Mesodermal cell (in vitro differentiated cells): ENCODE measurements at regions not wholly inside any gene's neighbourhood (a gene's known extent, or its start where the extent isn't known, plus 50 kb on each side); places are given as distances from the start of the nearest gene placed in this dataset.

Experiments
- H3K27ac ChIP-seq: 2 replicates; pipeline ENCODE4 v1.7.0; 2013; ENCODE audit warnings: mild to moderate bottlenecking, low read depth, low read length, moderate library complexity; ENCODE audit not compliant: severe bottlenecking
- H3K36me3 ChIP-seq: 2 replicates; pipeline ENCODE4 v1.7.1; 2013; ENCODE audit warnings: mild to moderate bottlenecking, low read length, moderate library complexity; ENCODE audit not compliant: control insufficient read depth, insufficient read depth
- H3K4me1 ChIP-seq: one replicate; pipeline ENCODE4 v1.7.1; 2013; ENCODE audit warnings: mild to moderate bottlenecking, low read length; ENCODE audit not compliant: insufficient read depth, control insufficient read depth, poor library complexity, severe bottlenecking
- H3K4me3 ChIP-seq: 2 replicates; pipeline ENCODE4 v1.7.0; 2013; ENCODE audit warnings: low read length, control low read depth, mild to moderate bottlenecking; ENCODE audit not compliant: insufficient read depth, poor library complexity, severe bottlenecking; ENCODE audit errors: extremely low read depth
- H3K9me3 ChIP-seq: 2 replicates; pipeline ENCODE4 v1.7.1; 2013; ENCODE audit warnings: mild to moderate bottlenecking, low read length, moderate library complexity; ENCODE audit not compliant: control insufficient read depth
- WGBS, 2 experiments: methylation state at CpG; one replicate each; pipeline ENCODE4 v1.1.5; 2013; ENCODE audit warnings: missing lambda C conversion rate in 2 of 2; ENCODE audit not compliant: insufficient coverage in 2 of 2; 5-methylcytosine and 5-hydroxymethylcytosine counted together

GRCh38 chr6:140560671-140561070, 1186.2 kb upstream of the CITED2 start:
- H3K27ac ChIP-seq: no peak overlapping the region
- WGBS, 2 experiments: no CpG with 5 or more reads among the region's 1 CpG
- no peak overlapping the region for H3K4me3 ChIP-seq
- no peaks in the 10 kb centered on the region for H3K36me3 ChIP-seq
- no peaks in the 10 kb centered on the region for H3K9me3 ChIP-seq
- peaks cover 2% of the 10 kb centered on the region for H3K4me1 ChIP-seq

- Histone ChIP-seq H3K4me1 (no peaks in the 10 kb centered on the region), H3K4me3 (no peak overlapping the region), H3K27ac (no peak overlapping the region), H3K9me3 (no peaks in the 10 kb centered on the region), H3K36me3 (no peaks in the 10 kb centered on the region)
Observed at GRCh38 chr6:140559458-140559857, 1185.0 kb upstream of the CITED2 start.

GRCh38 chr6:140554421-140554820, 1180.0 kb upstream of the CITED2 start:
- Histone ChIP-seq H3K4me3 (no peak overlapping the region), H3K36me3 (no peaks in the 10 kb centered on the region), H3K27ac (no peak overlapping the region), H3K9me3 (no peaks in the 10 kb centered on the region), H3K4me1 (no peaks in the 10 kb centered on the region)
- 84 to 91% methylated on average over 1 to 2 of the region's 2 CpGs for WGBS, 2 experiments

GRCh38 chr6:140548366-140548765, 1173.9 kb upstream of the CITED2 start:
- no peaks in the 10 kb centered on the region for H3K9me3 ChIP-seq
- no peak overlapping the region for H3K4me3 ChIP-seq
- H3K36me3 ChIP-seq: no peaks in the 10 kb centered on the region
- WGBS, 2 experiments: 100% methylated on average over 1 of the region's 1 CpG; no CpG with 5 or more reads in 1 of the 2 experiments
- H3K4me1 ChIP-seq: no peaks in the 10 kb centered on the region
- no peak overlapping the region for H3K27ac ChIP-seq

GRCh38 chr6:140546640-140547039, 1172.2 kb upstream of the CITED2 start:
- Histone ChIP-seq H3K27ac (no peak overlapping the region), H3K9me3 (no peaks in the 10 kb centered on the region), H3K4me3 (no peak overlapping the region), H3K36me3 (no peaks in the 10 kb centered on the region), H3K4me1 (no peaks in the 10 kb centered on the region)
- WGBS, 2 experiments: no CpG with 5 or more reads among the region's 3 CpGs

- 100% methylated on average over 1 of the region's 3 CpGs; no CpG with 5 or more reads in 1 of the 2 experiments for WGBS, 2 experiments
- H3K4me3 ChIP-seq: no peak overlapping the region
- no peak overlapping the region for H3K27ac ChIP-seq
- no peaks in the 10 kb centered on the region for H3K36me3 ChIP-seq
- H3K9me3 ChIP-seq: no peaks in the 10 kb centered on the region
- no peaks in the 10 kb centered on the region for H3K4me1 ChIP-seq
Observed at GRCh38 chr6:140544431-140544830, 1170.0 kb upstream of the CITED2 start.

GRCh38 chr6:140542863-140543262, 1168.4 kb upstream of the CITED2 start:
- Histone ChIP-seq H3K9me3 (no peaks in the 10 kb centered on the region), H3K4me3 (no peak overlapping the region), H3K27ac (no peak overlapping the region), H3K36me3 (no peaks in the 10 kb centered on the region), H3K4me1 (peaks cover 12% of the 10 kb centered on the region)
- 89 to 92% methylated on average over 2 of the region's 3 CpGs for WGBS, 2 experiments

GRCh38 chr6:140541288-140541687, 1166.8 kb upstream of the CITED2 start:
- no peak overlapping the region for H3K27ac ChIP-seq

GRCh38 chr6:140540743-140541142, 1166.3 kb upstream of the CITED2 start:
- no peaks in the 10 kb centered on the region for H3K36me3 ChIP-seq
- H3K9me3 ChIP-seq: peaks cover 1% of the 10 kb centered on the region
- WGBS, 2 experiments: no CpG with 5 or more reads among the region's 1 CpG
- H3K4me1 ChIP-seq: peaks cover 22% of the 10 kb centered on the region
- H3K4me3 ChIP-seq: no peak overlapping the region
- H3K27ac ChIP-seq: no peak overlapping the region

More at GRCh38 chr6:140541288-140541687, 1166.8 kb upstream of the CITED2 start:
- Histone ChIP-seq H3K9me3 (no peaks in the 10 kb centered on the region), H3K4me3 (no peak overlapping the region), H3K4me1 (peaks cover 22% of the 10 kb centered on the region), H3K36me3 (no peaks in the 10 kb centered on the region)
- 97% methylated on average over 4 of the region's 7 CpGs; no CpG with 5 or more reads in 1 of the 2 experiments for WGBS, 2 experiments

GRCh38 chr6:140538926-140539325, 1164.5 kb upstream of the CITED2 start:
- peaks cover 22% of the 10 kb centered on the region for H3K4me1 ChIP-seq
- no peaks in the 10 kb centered on the region for H3K36me3 ChIP-seq
- H3K9me3 ChIP-seq: peaks cover 6% of the 10 kb centered on the region
- no peak overlapping the region for H3K27ac ChIP-seq
- H3K4me3 ChIP-seq: no peak overlapping the region

- no peak overlapping the region for H3K4me3 ChIP-seq
- H3K9me3 ChIP-seq: peaks cover 6% of the 10 kb centered on the region
- H3K36me3 ChIP-seq: no peaks in the 10 kb centered on the region
- WGBS, 2 experiments: 11 to 33% methylated on average over 3 to 4 of the region's 8 CpGs
- peak overlapping the region; percentile 95 for H3K27ac ChIP-seq
- peaks cover 22% of the 10 kb centered on the region for H3K4me1 ChIP-seq
Observed at GRCh38 chr6:140537834-140538705, 1163.6 kb upstream of the CITED2 start.
